Astrocyte of the spinal cord (primary cell): ENCODE measurements at regions not wholly inside any gene's neighbourhood (a gene's known extent, or its start where the extent isn't known, plus 50 kb on each side); places are given as distances from the start of the nearest gene placed in this dataset.
"Not testable (repeated sequence)": the region's sequence is repeated elsewhere in the genome, so short reads cannot be mapped to it uniquely, and the experiment has no call there.

Experiments used
- DNase-seq: peaks from one replicate; pipeline ENCODE4 v3.0.0; 2011; ENCODE audit warnings: low read depth, low spot score
- H3K4me3 ChIP-seq: 2 replicates; pipeline ENCODE4 v1.5.1; 2011; ENCODE audit warnings: low read depth, mild to moderate bottlenecking, low read length, moderate library complexity
- in situ Hi-C: cut with HindIII; loops from 2 replicates; pipeline ENCODE4 v1.10.0; 2017; ENCODE audit warnings: low sequenced_read_pairs
- TF ChIP-seq, protein P1 (sequence below): IDR thresholded peaks from 2 replicates; pipeline ENCODE4 v1.5.1; 2012; ENCODE audit warnings: low read depth, mild to moderate bottlenecking, low read length, inconsistent platforms

DNA sequence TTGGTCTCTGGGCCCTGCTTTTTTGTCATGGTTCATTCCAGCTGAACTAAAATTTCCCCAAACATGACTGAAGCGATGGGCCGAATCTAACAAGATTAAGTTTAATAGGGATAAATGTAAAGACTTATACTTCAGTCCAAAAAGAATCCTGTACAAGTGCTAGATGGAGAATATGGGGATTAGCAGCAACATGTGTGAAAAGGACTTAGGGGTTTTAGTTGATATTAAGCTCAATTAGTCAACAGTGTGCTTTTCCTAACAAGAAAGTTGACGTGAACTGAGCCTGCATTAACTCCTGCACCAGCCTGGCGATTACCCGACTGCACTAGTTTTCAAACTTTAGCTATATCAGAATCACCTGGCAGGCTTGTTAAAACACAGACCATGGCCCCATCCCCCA lies 61.0 kb upstream of the BBX start:
- no peak for DNase-seq
- TF ChIP-seq, protein P1, sequence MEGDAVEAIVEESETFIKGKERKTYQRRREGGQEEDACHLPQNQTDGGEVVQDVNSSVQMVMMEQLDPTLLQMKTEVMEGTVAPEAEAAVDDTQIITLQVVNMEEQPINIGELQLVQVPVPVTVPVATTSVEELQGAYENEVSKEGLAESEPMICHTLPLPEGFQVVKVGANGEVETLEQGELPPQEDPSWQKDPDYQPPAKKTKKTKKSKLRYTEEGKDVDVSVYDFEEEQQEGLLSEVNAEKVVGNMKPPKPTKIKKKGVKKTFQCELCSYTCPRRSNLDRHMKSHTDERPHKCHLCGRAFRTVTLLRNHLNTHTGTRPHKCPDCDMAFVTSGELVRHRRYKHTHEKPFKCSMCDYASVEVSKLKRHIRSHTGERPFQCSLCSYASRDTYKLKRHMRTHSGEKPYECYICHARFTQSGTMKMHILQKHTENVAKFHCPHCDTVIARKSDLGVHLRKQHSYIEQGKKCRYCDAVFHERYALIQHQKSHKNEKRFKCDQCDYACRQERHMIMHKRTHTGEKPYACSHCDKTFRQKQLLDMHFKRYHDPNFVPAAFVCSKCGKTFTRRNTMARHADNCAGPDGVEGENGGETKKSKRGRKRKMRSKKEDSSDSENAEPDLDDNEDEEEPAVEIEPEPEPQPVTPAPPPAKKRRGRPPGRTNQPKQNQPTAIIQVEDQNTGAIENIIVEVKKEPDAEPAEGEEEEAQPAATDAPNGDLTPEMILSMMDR: no peak
- in situ Hi-C loops: no loop called here
- H3K4me3 ChIP-seq: no peak overlapping the region

- TF ChIP-seq, protein P1: no peak
- in situ Hi-C loops: no loop called here
- DNase-seq: no peak
- H3K4me3 ChIP-seq: no peak overlapping the region
Observed at GRCh38 chr3:107464037-107464436, 58.7 kb upstream of the BBX start.

- H3K4me3 ChIP-seq: no peak overlapping the region
- in situ Hi-C loops: no loop called here
- TF ChIP-seq, protein P1: no peak
- no peak for DNase-seq
Observed at GRCh38 chr3:107465064-107465631, 57.6 kb upstream of the BBX start.

- no peak overlapping the region for H3K4me3 ChIP-seq
- in situ Hi-C loops: no loop called here
- TF ChIP-seq, protein P1: no peak
- DNase-seq: no peak
Observed at GRCh38 chr3:107468782-107469181, 54.0 kb upstream of the BBX start.

GRCh38 chr3:107470496-107470895 lies 52.3 kb upstream of the BBX start:
- H3K4me3 ChIP-seq, DNase-seq, in situ Hi-C loops: not testable (repeated sequence)
